HCT116 (cell line): ENCODE measurements at regions not wholly inside any gene's neighbourhood (a gene's known extent, or its start where the extent isn't known, plus 50 kb on each side); places are given as distances from the start of the nearest gene placed in this dataset.
"Not testable (repeated sequence)": the region's sequence is repeated elsewhere in the genome, so short reads cannot be mapped to it uniquely, and the experiment has no call there.

Source experiments
- ATAC-seq: fragments of 200-7000 bp; cut with Tn5 transposase; 2 replicates; pipeline ENCODE4 v1.9.1; 2020; ENCODE audit warnings: mild to moderate bottlenecking, moderate library complexity
- BruUV-seq: library from RNA; stranded (reverse); fragments of 400-500 nt; replicated peaks from 2 replicates; lab custom pipeline; 2021; lab: Mats Ljungman, UMichigan
- CTCF ChIA-PET: fragments of 300-600 bp; sonication (Branson Sonifier 250); formaldehyde crosslinking; loops from one replicate; lab custom pipeline; 2021; ENCODE audit warnings: antibody characterized with exemption; lab: Charles Lee
- POLR2A ChIA-PET: fragments of 300-600, 350-600 bp; sonication (Branson Sonifier 250); formaldehyde crosslinking; loops from one replicate; lab custom pipeline; 2021; ENCODE audit warnings: antibody characterized with exemption; lab: Charles Lee
- RAD21 ChIA-PET, 2 experiments: fragments of 300-600 bp; sonication (Branson Sonifier 250); formaldehyde crosslinking; loops; one replicate each; lab custom pipeline; 2023; ENCODE audit warnings: low total read pairs in 2 of 2; ENCODE audit not compliant: uncharacterized antibody in 2 of 2, unreplicated experiment in 2 of 2, low non-redundant PET in 1 of 2; lab: Charles Lee
- DNase-seq: peaks from one replicate; pipeline ENCODE4 v3.0.0-alpha.2; 2010; ENCODE audit warnings: low read depth, low spot score
- H2AFZ ChIP-seq: fragments of 200-600 bp; shearing (Covaris generic), sonication (generic); 2 replicates; pipeline ENCODE4 v1.6.1; 2017; ENCODE audit warnings: low read depth, mixed run types, mixed read lengths, antibody characterized with exemption, low read length; ENCODE audit not compliant: poor library complexity, severe bottlenecking
- H3K27ac ChIP-seq: 2 replicates; pipeline ENCODE4 v1.5.1; 2012; ENCODE audit warnings: low read depth, low read length
- H3K27me3 ChIP-seq: fragments of 200-600 bp; sonication (generic); 2 replicates; pipeline ENCODE4 v1.6.1; 2016; ENCODE audit warnings: mixed run types, low read length, mixed read lengths; ENCODE audit not compliant: insufficient read depth
- H3K36me3 ChIP-seq, 2 experiments: fragments of 200-500 bp in 1 of 2; fragments of 200-600 bp in 1 of 2; sonication (Bioruptor generic) in 1 of 2; sonication (generic) in 1 of 2; 2 replicates each; pipeline versions ENCODE4 v1.5.1 to v1.6.1; 2014 to 2016; ENCODE audit warnings: low read length in 2 of 2, inconsistent platforms in 1 of 2, mixed read lengths in 1 of 2, mixed run types in 1 of 2; ENCODE audit not compliant: insufficient read depth in 2 of 2, control insufficient read depth in 1 of 2
- H3K4me1 ChIP-seq, 2 experiments: fragments of 200-600 bp in 1 of 2; sonication (generic) in 1 of 2; 2 replicates each; pipeline versions ENCODE4 v1.5.1 to v1.6.1; 2012 to 2017; ENCODE audit warnings: low read length in 2 of 2, inconsistent platforms in 1 of 2, mild to moderate bottlenecking in 1 of 2, mixed read lengths in 1 of 2, mixed run types in 1 of 2, moderate library complexity in 1 of 2; ENCODE audit not compliant: insufficient read depth in 2 of 2, control insufficient read depth in 1 of 2
- H3K4me2 ChIP-seq: fragments of 200-600 bp; sonication (generic); 2 replicates; pipeline ENCODE4 v1.6.1; 2017; ENCODE audit warnings: mixed run types, low read length, mixed read lengths
- H3K4me3 ChIP-seq, 2 experiments: fragments of 200-600 bp in 1 of 2; sonication (generic) in 1 of 2; replicated peaks in 1 of 2; 2 replicates each; pipeline ENCODE4 v1.5.1; 2011 to 2016; ENCODE audit warnings: low read length in 2 of 2, control low read depth in 1 of 2, low read depth in 1 of 2, mild to moderate bottlenecking in 1 of 2, mixed read lengths in 1 of 2, mixed run types in 1 of 2
- H3K79me2 ChIP-seq: fragments of 200-600 bp; sonication (generic); 2 replicates; pipeline ENCODE4 v1.6.1; 2017; ENCODE audit warnings: mild to moderate bottlenecking, mixed run types, low read length, moderate library complexity, mixed read lengths; ENCODE audit not compliant: insufficient read depth
- H3K9ac ChIP-seq: fragments of 200-600 bp; sonication (generic); 2 replicates; pipeline ENCODE4 v1.6.1; 2016; ENCODE audit warnings: low read length, mixed read lengths
- H3K9me2 ChIP-seq: fragments of 200-600 bp; sonication (generic), shearing (Covaris generic); 2 replicates; pipeline ENCODE4 v1.6.1; 2017; ENCODE audit warnings: mixed run types, mild to moderate bottlenecking, moderate library complexity; ENCODE audit not compliant: insufficient read depth
- H3K9me3 ChIP-seq, 2 experiments: fragments of 200-500 bp in 1 of 2; fragments of 200-600 bp in 1 of 2; sonication (Bioruptor generic) in 1 of 2; sonication (generic) in 1 of 2; 2 replicates each; pipeline ENCODE4 v1.6.1; 2014 to 2017; ENCODE audit warnings: low read length in 2 of 2, mixed read lengths in 2 of 2, inconsistent platforms in 1 of 2, low read depth in 1 of 2, mild to moderate bottlenecking in 1 of 2, mixed run types in 1 of 2, moderate library complexity in 1 of 2; ENCODE audit not compliant: control insufficient read depth in 1 of 2, insufficient read depth in 1 of 2
- H4K20me1 ChIP-seq: fragments of 200-600 bp; sonication (generic), shearing (Covaris generic); 2 replicates; pipeline ENCODE4 v1.6.1; 2017; ENCODE audit warnings: mixed run types, mild to moderate bottlenecking, moderate library complexity; ENCODE audit not compliant: insufficient read depth
- ATF3 ChIP-seq: IDR thresholded peaks from 2 replicates; pipeline ENCODE4 v1.6.1; 2012
- CBX3 ChIP-seq: IDR thresholded peaks from 2 replicates; pipeline ENCODE4 v1.6.1; 2012; ENCODE audit warnings: low read depth
- CEBPB ChIP-seq: IDR thresholded peaks from 2 replicates; pipeline ENCODE4 v1.6.1; 2012; ENCODE audit warnings: low read depth
- EZH2 ChIP-seq: fragments of 200-600 bp; sonication (generic); IDR thresholded peaks from 2 replicates; pipeline ENCODE4 v1.6.1; 2017; ENCODE audit warnings: antibody characterized with exemption, mixed run types
- POLR2A ChIP-seq: IDR thresholded peaks from 2 replicates; pipeline ENCODE4 v1.7.0; 2011; ENCODE audit warnings: borderline replicate concordance; ENCODE audit not compliant: insufficient read depth, insufficient read length; ENCODE audit errors: extremely low read depth
- RAD21 ChIP-seq: IDR thresholded peaks from 2 replicates; pipeline ENCODE4 v1.6.1; 2012; ENCODE audit warnings: low read depth, mild to moderate bottlenecking
- SIN3A ChIP-seq: IDR thresholded peaks from 2 replicates; pipeline ENCODE4 v1.6.1; 2012; ENCODE audit warnings: low read depth
- SRF ChIP-seq: IDR thresholded peaks from 2 replicates; pipeline ENCODE4 v1.6.1; 2012; ENCODE audit warnings: low read depth
- TCF7L2 ChIP-seq: IDR thresholded peaks from 2 replicates; pipeline ENCODE4 v1.7.0; 2011; ENCODE audit warnings: borderline replicate concordance, inconsistent platforms; ENCODE audit not compliant: insufficient read depth, insufficient read length; ENCODE audit errors: extremely low read depth
- YY1 ChIP-seq: IDR thresholded peaks from 2 replicates; pipeline ENCODE4 v1.6.1; 2011; ENCODE audit warnings: low read length, low read depth, moderate library complexity, mild to moderate bottlenecking; ENCODE audit not compliant: insufficient replicate concordance; ENCODE audit errors: extremely low read depth
- ZBTB33 ChIP-seq: IDR thresholded peaks from 2 replicates; pipeline ENCODE4 v1.6.1; 2011; ENCODE audit warnings: mild to moderate bottlenecking, low read length, moderate library complexity; ENCODE audit not compliant: insufficient replicate concordance; ENCODE audit errors: extremely low read depth
- ZFX ChIP-seq: fragments of 450-650 bp; IDR thresholded peaks from 2 replicates; pipeline ENCODE4 v1.6.1; 2017
- ZNF274 ChIP-seq: fragments of 200-500 bp; sonication (Bioruptor generic); IDR thresholded peaks from 2 replicates; pipeline ENCODE4 v1.6.1; 2014; ENCODE audit warnings: mild to moderate bottlenecking, low read depth, low read length, inconsistent platforms
- intact Hi-C: fragments of 100-400 bp; cut with micrococcal nuclease; formaldehyde crosslinking; loops from 2 replicates; pipeline ENCODE4 v1.10.0; 2022

- Histone ChIP-seq H3K9me2 (no peaks in the 10 kb centered on the region), H2AFZ (no peak overlapping the region), H3K4me2 (no peak overlapping the region), H4K20me1 (no peaks in the 10 kb centered on the region), H3K79me2 (no peaks in the 10 kb centered on the region), H3K27me3 (no peaks in the 10 kb centered on the region), H3K36me3 (no peaks in the 10 kb centered on the region), H3K9me3 (no peaks in the 10 kb centered on the region), H3K4me3 (no peak overlapping the region)
- RAD21 ChIA-PET, result interaction anchor here in 1 of 2 experiments (0.7 kb wide), 1 partner anchor 42 kb away, joined by 4 read pairs; no protein-coding TSS in a partner anchor
- DNase-seq (no peak), ATAC-seq (no peak)
- CTCF ChIA-PET, result no interaction called here
- POLR2A ChIA-PET, result no interaction called here
- no peak for TF ChIP-seq ZFX
- TF ChIP-seq SRF, result no peak
- no peak for TF ChIP-seq CEBPB
- no peak for TF ChIP-seq YY1
- no peak for TF ChIP-seq ZNF274
- no peak for TF ChIP-seq POLR2A
- TF ChIP-seq RAD21, result no peak
- TF ChIP-seq TCF7L2, result no peak
- TF ChIP-seq ZBTB33, result no peak
- no peak for TF ChIP-seq ATF3
- no peak for TF ChIP-seq EZH2
- TF ChIP-seq CBX3, result no peak
- TF ChIP-seq SIN3A, result no peak
- TF ChIP-seq, all 23 proteins: peak for 0
- no peak overlapping the region for H3K27ac ChIP-seq
- H3K9ac ChIP-seq, result no peak overlapping the region
- no TSS peak for BruUV-seq
- H3K4me1 ChIP-seq, result peaks cover 7 to 16% of the 10 kb centered on the region in 2 experiments
- intact Hi-C loops, result no loop called here
Measured at GRCh38 chr6:6744551-6744950, 156.0 kb downstream of the LY86 start.

- ATAC-seq, H3K27me3 ChIP-seq, H4K20me1 ChIP-seq, H3K36me3 ChIP-seq, H3K27ac ChIP-seq, H3K79me2 ChIP-seq, intact Hi-C loops, H3K9me2 ChIP-seq, DNase-seq, H3K9me3 ChIP-seq, H3K4me3 ChIP-seq, H2AFZ ChIP-seq, POLR2A ChIA-PET, H3K9ac ChIP-seq, H3K4me2 ChIP-seq, RAD21 ChIA-PET, CTCF ChIA-PET, BruUV-seq: not testable (repeated sequence)
- peaks cover 18 to 28% of the 10 kb centered on the region in 2 experiments for H3K4me1 ChIP-seq
Measured at GRCh38 chr6:6745637-6746332, 157.3 kb downstream of the LY86 start.
